IPS-18a (cell line): ENCODE measurements at regions not wholly inside any gene's neighbourhood (a gene's known extent, or its start where the extent isn't known, plus 50 kb on each side); places are given as distances from the start of the nearest gene placed in this dataset.

Source experiments
- H3K27ac ChIP-seq: one replicate; pipeline ENCODE4 v1.5.1; 2013; ENCODE audit warnings: low read length
- H3K27me3 ChIP-seq: one replicate; pipeline ENCODE4 v1.6.1; 2013; ENCODE audit warnings: mild to moderate bottlenecking, low read length; ENCODE audit not compliant: control insufficient read depth, insufficient read depth
- H3K36me3 ChIP-seq: one replicate; pipeline ENCODE4 v1.6.1; 2013; ENCODE audit warnings: low read depth, low read length; ENCODE audit not compliant: control insufficient read depth
- H3K4me1 ChIP-seq: one replicate; pipeline ENCODE4 v1.6.1; 2013; ENCODE audit warnings: low read depth, low read length; ENCODE audit not compliant: control insufficient read depth
- H3K4me3 ChIP-seq: one replicate; pipeline ENCODE4 v1.5.1; 2013; ENCODE audit warnings: low read length
- H3K9ac ChIP-seq: one replicate; pipeline ENCODE4 v1.6.1; 2013; ENCODE audit warnings: mild to moderate bottlenecking, low read length, moderate library complexity
- H3K9me3 ChIP-seq: one replicate; pipeline ENCODE4 v1.6.1; 2013; ENCODE audit warnings: low read depth, low read length; ENCODE audit not compliant: control insufficient read depth

GRCh38 chr4:3354455-3354811, 61.6 kb downstream of the RGS12 start:
- Histone ChIP-seq H3K27ac (no peak overlapping the region), H3K9me3 (no peaks in the 10 kb centered on the region), H3K27me3 (no peaks in the 10 kb centered on the region), H3K36me3 (no peaks in the 10 kb centered on the region), H3K4me3 (no peak overlapping the region), H3K9ac (no peak overlapping the region), H3K4me1 (peaks cover 3% of the 10 kb centered on the region)

- no peaks in the 10 kb centered on the region for H3K27me3 ChIP-seq
- no peaks in the 10 kb centered on the region for H3K4me1 ChIP-seq
- no peak overlapping the region for H3K9ac ChIP-seq
- H3K4me3 ChIP-seq = no peak overlapping the region
- H3K36me3 ChIP-seq = no peaks in the 10 kb centered on the region
- no peak overlapping the region for H3K27ac ChIP-seq
- H3K9me3 ChIP-seq = no peaks in the 10 kb centered on the region
Measured at GRCh38 chr4:3355266-3355748, 62.5 kb downstream of the RGS12 start.

- no peaks in the 10 kb centered on the region for H3K27me3 ChIP-seq
- H3K27ac ChIP-seq = no peak overlapping the region
- H3K4me1 ChIP-seq = no peaks in the 10 kb centered on the region
- no peaks in the 10 kb centered on the region for H3K36me3 ChIP-seq
- H3K9me3 ChIP-seq = no peaks in the 10 kb centered on the region
- no peak overlapping the region for H3K4me3 ChIP-seq
- no peak overlapping the region for H3K9ac ChIP-seq
Measured at GRCh38 chr4:3358656-3359055, 65.8 kb downstream of the RGS12 start.

- no peaks in the 10 kb centered on the region for H3K4me1 ChIP-seq
- no peak overlapping the region for H3K9ac ChIP-seq
- no peaks in the 10 kb centered on the region for H3K27me3 ChIP-seq
- H3K9me3 ChIP-seq = no peaks in the 10 kb centered on the region
- no peak overlapping the region for H3K27ac ChIP-seq
- H3K4me3 ChIP-seq = no peak overlapping the region
- H3K36me3 ChIP-seq = no peaks in the 10 kb centered on the region
Measured at GRCh38 chr4:3360777-3361176, 68.0 kb downstream of the RGS12 start.

- Histone ChIP-seq H3K36me3 (no peaks in the 10 kb centered on the region), H3K9me3 (no peaks in the 10 kb centered on the region), H3K27ac (no peak overlapping the region), H3K4me1 (no peaks in the 10 kb centered on the region), H3K4me3 (no peak overlapping the region), H3K9ac (no peak overlapping the region), H3K27me3 (no peaks in the 10 kb centered on the region)
Measured at GRCh38 chr4:3361406-3361805, 68.6 kb downstream of the RGS12 start.

- H3K9me3 ChIP-seq = no peaks in the 10 kb centered on the region
- H3K36me3 ChIP-seq = no peaks in the 10 kb centered on the region
- no peaks in the 10 kb centered on the region for H3K4me1 ChIP-seq
- no peak overlapping the region for H3K27ac ChIP-seq
- no peaks in the 10 kb centered on the region for H3K27me3 ChIP-seq
- H3K4me3 ChIP-seq = no peak overlapping the region
- no peak overlapping the region for H3K9ac ChIP-seq
Measured at GRCh38 chr4:3361896-3362295, 69.1 kb downstream of the RGS12 start.

GRCh38 chr4:3362431-3363287, 69.8 kb downstream of the RGS12 start:
- H3K4me3 ChIP-seq = no peak overlapping the region
- no peaks in the 10 kb centered on the region for H3K36me3 ChIP-seq
- H3K4me1 ChIP-seq = no peaks in the 10 kb centered on the region
- H3K27me3 ChIP-seq = no peaks in the 10 kb centered on the region
- no peak overlapping the region for H3K9ac ChIP-seq
- H3K9me3 ChIP-seq = no peaks in the 10 kb centered on the region
- no peak overlapping the region for H3K27ac ChIP-seq

- no peak overlapping the region for H3K4me3 ChIP-seq
- peaks cover 6% of the 10 kb centered on the region for H3K27me3 ChIP-seq
- no peak overlapping the region for H3K27ac ChIP-seq
- H3K9me3 ChIP-seq = no peaks in the 10 kb centered on the region
- no peaks in the 10 kb centered on the region for H3K36me3 ChIP-seq
- no peak overlapping the region for H3K9ac ChIP-seq
- no peaks in the 10 kb centered on the region for H3K4me1 ChIP-seq
Measured at GRCh38 chr4:3363411-3364141, 70.8 kb downstream of the RGS12 start.

- H3K9me3 ChIP-seq = no peaks in the 10 kb centered on the region
Measured at GRCh38 chr4:3364199-3364598, 71.4 kb downstream of the RGS12 start.

GRCh38 chr4:3364634-3365314, 72.0 kb downstream of the RGS12 start:
- H3K36me3 ChIP-seq = no peaks in the 10 kb centered on the region
- peaks cover 18% of the 10 kb centered on the region for H3K27me3 ChIP-seq

More at GRCh38 chr4:3364199-3364598, 71.4 kb downstream of the RGS12 start:
- Histone ChIP-seq H3K27ac (no peak overlapping the region), H3K36me3 (no peaks in the 10 kb centered on the region), H3K4me3 (no peak overlapping the region), H3K4me1 (peaks cover 5% of the 10 kb centered on the region), H3K27me3 (peaks cover 12% of the 10 kb centered on the region), H3K9ac (no peak overlapping the region)

GRCh38 chr4:3365326-3365725, 72.5 kb downstream of the RGS12 start:
- Histone ChIP-seq H3K9me3 (no peaks in the 10 kb centered on the region), H3K36me3 (no peaks in the 10 kb centered on the region), H3K4me1 (peaks cover 15% of the 10 kb centered on the region), H3K27ac (no peak overlapping the region), H3K27me3 (peaks cover 24% of the 10 kb centered on the region), H3K9ac (no peak overlapping the region), H3K4me3 (no peak overlapping the region)

More at GRCh38 chr4:3364634-3365314, 72.0 kb downstream of the RGS12 start:
- Histone ChIP-seq H3K4me3 (no peak overlapping the region), H3K4me1 (peaks cover 11% of the 10 kb centered on the region), H3K9me3 (no peaks in the 10 kb centered on the region), H3K27ac (no peak overlapping the region), H3K9ac (no peak overlapping the region)
